ENCODE measurements at regions not wholly inside any gene's neighbourhood (a gene's known extent, or its start where the extent isn't known, plus 50 kb on each side); places are given as distances from the start of the nearest gene placed in this dataset.

- Mint-ChIP-seq H3K36me3 (ENCODE audit: insufficient read depth, unreplicated experiment) (no peaks in the 10 kb centered on the region), H3K4me3 (ENCODE audit: low read depth, unreplicated experiment) (no peak overlapping the region), H3K9me3 (ENCODE audit: low read depth, unreplicated experiment) (peaks cover 4% of the 10 kb centered on the region), H3K27me3 (ENCODE audit: unreplicated experiment) (peaks cover 13% of the 10 kb centered on the region), H3K4me1 (ENCODE audit: low read depth, unreplicated experiment) (no peaks in the 10 kb centered on the region), H3K27ac (ENCODE audit: unreplicated experiment) (no peak overlapping the region)
- intact Hi-C loops (cut with micrococcal nuclease; ENCODE audit: unreplicated experiment), result no loop called here
- BruUV-seq (replicated peaks), result no TSS peak
- DNase-seq, result no peak
- CTCF ChIA-PET, result no interaction called here
- TF ChIP-seq CTCF (IDR thresholded peaks at IDR 0.05; ENCODE audit: unreplicated experiment), result no peak
Observed at GRCh38 chr1:55708781-55709180, 493.6 kb upstream of the USP24 start.

GRCh38 chr1:55707846-55708245 is 492.7 kb upstream of the USP24 start:
- Mint-ChIP-seq H3K27ac (ENCODE audit: unreplicated experiment) (no peak overlapping the region), H3K36me3 (ENCODE audit: insufficient read depth, unreplicated experiment) (no peaks in the 10 kb centered on the region), H3K27me3 (ENCODE audit: unreplicated experiment) (peaks cover 13% of the 10 kb centered on the region), H3K4me1 (ENCODE audit: low read depth, unreplicated experiment) (no peaks in the 10 kb centered on the region), H3K4me3 (ENCODE audit: low read depth, unreplicated experiment) (no peak overlapping the region), H3K9me3 (ENCODE audit: low read depth, unreplicated experiment) (peaks cover 4% of the 10 kb centered on the region)
- CTCF ChIA-PET, result no interaction called here
- no peak for DNase-seq
- BruUV-seq (replicated peaks), result no TSS peak
- intact Hi-C loops (cut with micrococcal nuclease; ENCODE audit: unreplicated experiment), result no loop called here
- TF ChIP-seq CTCF (IDR thresholded peaks at IDR 0.05; ENCODE audit: unreplicated experiment), result no peak

GRCh38 chr1:55707196-55707595 is 492.0 kb upstream of the USP24 start:
- Mint-ChIP-seq H3K9me3 (ENCODE audit: low read depth, unreplicated experiment) (peaks cover 4% of the 10 kb centered on the region), H3K4me1 (ENCODE audit: low read depth, unreplicated experiment) (no peaks in the 10 kb centered on the region), H3K27me3 (ENCODE audit: unreplicated experiment) (peaks cover 13% of the 10 kb centered on the region), H3K4me3 (ENCODE audit: low read depth, unreplicated experiment) (no peak overlapping the region), H3K36me3 (ENCODE audit: insufficient read depth, unreplicated experiment) (no peaks in the 10 kb centered on the region), H3K27ac (ENCODE audit: unreplicated experiment) (no peak overlapping the region)
- DNase-seq, result no peak
- TF ChIP-seq CTCF (IDR thresholded peaks at IDR 0.05; ENCODE audit: unreplicated experiment), result no peak
- BruUV-seq (replicated peaks), result no TSS peak
- intact Hi-C loops (cut with micrococcal nuclease; ENCODE audit: unreplicated experiment), result no loop called here
- CTCF ChIA-PET, result no interaction called here

GRCh38 chr1:55706397-55706796 is 491.2 kb upstream of the USP24 start:
- H3K4me3 Mint-ChIP-seq (ENCODE audit: low read depth, unreplicated experiment), result no peak overlapping the region
- intact Hi-C loops (cut with micrococcal nuclease; ENCODE audit: unreplicated experiment), result no loop called here
- CTCF ChIA-PET, result no interaction called here
- no peak for TF ChIP-seq CTCF (IDR thresholded peaks at IDR 0.05; ENCODE audit: unreplicated experiment)
- no peaks in the 10 kb centered on the region for H3K4me1 Mint-ChIP-seq (ENCODE audit: low read depth, unreplicated experiment)
- no peak for DNase-seq
- H3K36me3 Mint-ChIP-seq (ENCODE audit: insufficient read depth, unreplicated experiment), result no peaks in the 10 kb centered on the region
- no peak overlapping the region for H3K27ac Mint-ChIP-seq (ENCODE audit: unreplicated experiment)
- H3K9me3 Mint-ChIP-seq (ENCODE audit: low read depth, unreplicated experiment), result peaks cover 4% of the 10 kb centered on the region
- peaks cover 13% of the 10 kb centered on the region for H3K27me3 Mint-ChIP-seq (ENCODE audit: unreplicated experiment)
- no TSS peak for BruUV-seq (replicated peaks)

Measured in Calu3 (cell line).